Psoas muscle (tissue), 7 donors: ENCODE measurements at regions not wholly inside any gene's neighbourhood (a gene's known extent, or its start where the extent isn't known, plus 50 kb on each side); places are given as distances from the start of the nearest gene placed in this dataset.

Source experiments
- ATAC-seq, 4 donors: fragments of 200-7000 bp; cut with Tn5 transposase; one replicate each; pipeline ENCODE4 v1.9.1; 2020; ENCODE audit warnings: moderate library complexity in 3 of 4, mild to moderate bottlenecking in 2 of 4
- DNase-seq, 2 donors: peaks; one replicate each; pipeline ENCODE4 v3.0.0-alpha.2; 2020
- H3K27ac ChIP-seq: fragments of 200-600 bp; one replicate; pipeline ENCODE4 v1.8.0; 2022
- H3K27me3 ChIP-seq, 3 donors: fragments of 200-600 bp in 1 of 3; one replicate each; pipeline versions ENCODE4 v1.6.1 to v1.8.0; 2013 to 2022; ENCODE audit warnings: low read length in 2 of 3, mild to moderate bottlenecking in 2 of 3, moderate library complexity in 1 of 3; ENCODE audit not compliant: insufficient read depth in 3 of 3
- H3K36me3 ChIP-seq, 2 donors: fragments of 200-600 bp in 1 of 2; one replicate each; pipeline versions ENCODE4 v1.6.1 to v1.8.0; 2013 to 2022; ENCODE audit warnings: low read depth in 1 of 2, mild to moderate bottlenecking in 1 of 2, moderate library complexity in 1 of 2; ENCODE audit not compliant: insufficient read depth in 1 of 2
- H3K4me1 ChIP-seq: fragments of 200-600 bp; one replicate; pipeline ENCODE4 v1.8.0; 2022
- H3K4me3 ChIP-seq: fragments of 200-600 bp; one replicate; pipeline ENCODE4 v1.8.0; 2022; ENCODE audit warnings: mild to moderate bottlenecking
- H3K9me3 ChIP-seq: fragments of 200-600 bp; one replicate; pipeline ENCODE4 v1.8.0; 2022
- WGBS, 3 donors: extraction: QIAGEN DNeasy Blood & Tissue Kit; methylation state at CpG; one replicate each; pipeline versions ENCODE4 v1.1.6 to v1.1.7; 2013; 5-methylcytosine and 5-hydroxymethylcytosine counted together
- intact Hi-C, 2 donors: fragments of 100-400 bp; cut with DNase I; formaldehyde crosslinking; loops; one replicate each; pipeline versions ENCODE4 v1.11.0 to v1.14.2; 2022
- TF ChIP-seq, protein P1 (sequence below): fragments of 200-600 bp; IDR thresholded peaks from one replicate; pipeline ENCODE4 v1.8.0; 2022; ENCODE audit warnings: antibody characterized with exemption
- donor health status: healthy with polysubstance abuse.
- donor health status: DM: no; HTN: no; CAD: no; lungs with moderate emphysema.
- donor health status: Bipolar disorder and iron deficiency.
- donor health status: healthy.
- donor health status: DM: yes; HTN: yes; CAD: no.
- donor health status: DM: no; HTN: no; CAD: no.
- donor health status: DM: yes; HTN: yes; CAD: no.

- Histone ChIP-seq H3K4me1 (no peaks in the 10 kb centered on the region), H3K4me3 (no peak overlapping the region), H3K27ac (no peak overlapping the region), H3K36me3 (no peaks in the 10 kb centered on the region), H3K9me3 (no peaks in the 10 kb centered on the region), H3K27me3 (no peaks in the 10 kb centered on the region)
- intact Hi-C loops, result no loop called here
- TF ChIP-seq, protein P1, sequence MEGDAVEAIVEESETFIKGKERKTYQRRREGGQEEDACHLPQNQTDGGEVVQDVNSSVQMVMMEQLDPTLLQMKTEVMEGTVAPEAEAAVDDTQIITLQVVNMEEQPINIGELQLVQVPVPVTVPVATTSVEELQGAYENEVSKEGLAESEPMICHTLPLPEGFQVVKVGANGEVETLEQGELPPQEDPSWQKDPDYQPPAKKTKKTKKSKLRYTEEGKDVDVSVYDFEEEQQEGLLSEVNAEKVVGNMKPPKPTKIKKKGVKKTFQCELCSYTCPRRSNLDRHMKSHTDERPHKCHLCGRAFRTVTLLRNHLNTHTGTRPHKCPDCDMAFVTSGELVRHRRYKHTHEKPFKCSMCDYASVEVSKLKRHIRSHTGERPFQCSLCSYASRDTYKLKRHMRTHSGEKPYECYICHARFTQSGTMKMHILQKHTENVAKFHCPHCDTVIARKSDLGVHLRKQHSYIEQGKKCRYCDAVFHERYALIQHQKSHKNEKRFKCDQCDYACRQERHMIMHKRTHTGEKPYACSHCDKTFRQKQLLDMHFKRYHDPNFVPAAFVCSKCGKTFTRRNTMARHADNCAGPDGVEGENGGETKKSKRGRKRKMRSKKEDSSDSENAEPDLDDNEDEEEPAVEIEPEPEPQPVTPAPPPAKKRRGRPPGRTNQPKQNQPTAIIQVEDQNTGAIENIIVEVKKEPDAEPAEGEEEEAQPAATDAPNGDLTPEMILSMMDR, result no peak
- DNase-seq (no peak), ATAC-seq (no peak)
- 79 to 89% (median 87%) methylated on average over 1 of the region's 1 CpG for WGBS, 3 donors
Observed at GRCh38 chr4:137082061-137082460, 450.2 kb downstream of the PCDH18 start.

GRCh38 chr4:137076908-137077307 is 455.4 kb downstream of the PCDH18 start:
- intact Hi-C loops, result no loop called here
- TF ChIP-seq, protein P1, result no peak
- Histone ChIP-seq H3K9me3 (no peaks in the 10 kb centered on the region), H3K27ac (no peak overlapping the region), H3K4me1 (no peaks in the 10 kb centered on the region), H3K27me3 (no peaks in the 10 kb centered on the region), H3K4me3 (no peak overlapping the region), H3K36me3 (no peaks in the 10 kb centered on the region)
- ATAC-seq (no peak), DNase-seq (peak in 1 of 2 donors; percentile 24)
- WGBS, 3 donors, result 64 to 84% (median 67%) methylated on average over 3 of the region's 3 CpGs

GRCh38 chr4:137075586-137075985 is 456.7 kb downstream of the PCDH18 start:
- no peaks in the 10 kb centered on the region for H3K36me3 ChIP-seq
- no peak for ATAC-seq
- H3K27me3 ChIP-seq, result no peaks in the 10 kb centered on the region
- H3K27ac ChIP-seq, result no peak overlapping the region
- H3K4me1 ChIP-seq, result no peaks in the 10 kb centered on the region
- 76 to 81% (median 80%) methylated on average over 4 of the region's 4 CpGs for WGBS, 3 donors
- H3K9me3 ChIP-seq, result no peaks in the 10 kb centered on the region
- intact Hi-C loops, result no loop called here
- no peak overlapping the region for H3K4me3 ChIP-seq
- TF ChIP-seq, protein P1, result no peak
- no peak for DNase-seq

DNA sequence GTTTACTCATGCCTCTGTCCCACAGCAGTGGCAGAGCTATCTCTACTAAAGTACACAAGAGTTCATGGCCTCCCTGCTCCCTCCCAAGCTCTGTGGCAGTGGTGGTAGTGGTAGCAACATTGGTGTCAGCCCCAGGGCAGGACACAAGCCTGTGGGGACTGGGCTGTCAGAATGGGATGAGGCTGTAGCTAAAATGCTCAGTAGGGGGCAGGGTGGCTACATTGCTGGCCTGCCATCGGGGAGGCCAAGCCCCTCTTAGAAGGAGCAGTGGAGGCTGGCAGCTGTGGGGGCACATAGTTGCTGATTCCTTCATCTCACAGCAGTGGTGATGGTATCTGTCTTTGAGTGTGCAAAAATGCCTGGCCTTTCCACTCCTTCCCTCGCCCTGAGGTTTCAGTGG is 461.7 kb downstream of the PCDH18 start:
- no peaks in the 10 kb centered on the region for H3K27me3 ChIP-seq
- 59 to 93% (median 60%) methylated on average over 2 of the region's 2 CpGs for WGBS, 3 donors
- TF ChIP-seq, protein P1, result no peak
- ATAC-seq (no peak), DNase-seq (no peak)
- H3K36me3 ChIP-seq, result no peaks in the 10 kb centered on the region
- H3K9me3 ChIP-seq, result no peaks in the 10 kb centered on the region
- intact Hi-C loops, result no loop called here
- no peak overlapping the region for H3K4me3 ChIP-seq
- no peak overlapping the region for H3K27ac ChIP-seq
- H3K4me1 ChIP-seq, result no peaks in the 10 kb centered on the region

DNA sequence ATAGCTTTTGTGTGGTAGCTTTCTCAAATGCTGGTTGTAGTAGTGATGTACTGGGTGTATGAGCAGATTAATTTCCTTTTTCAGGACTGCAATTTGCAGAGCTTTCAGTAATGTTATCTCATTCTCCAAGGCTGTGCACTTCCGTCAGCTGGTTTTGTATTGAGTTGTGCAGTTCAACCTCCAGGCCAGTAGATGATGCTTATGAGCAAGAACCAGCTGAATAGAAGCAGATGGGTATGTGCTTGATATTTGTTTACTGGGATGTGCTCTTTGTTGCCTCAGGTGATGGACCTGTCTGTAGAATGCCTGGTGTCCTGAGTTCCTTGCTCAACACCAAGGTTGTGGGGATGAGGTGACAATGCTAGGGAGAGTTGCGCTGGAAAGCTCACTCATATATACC is 462.8 kb downstream of the PCDH18 start:
- no peak for DNase-seq
- intact Hi-C loops, result no loop called here
- ATAC-seq, result no peak
- H3K4me1 ChIP-seq, result no peaks in the 10 kb centered on the region
- no peak overlapping the region for H3K4me3 ChIP-seq
- no peaks in the 10 kb centered on the region for H3K27me3 ChIP-seq
- no peak overlapping the region for H3K27ac ChIP-seq
- H3K9me3 ChIP-seq, result no peaks in the 10 kb centered on the region
- H3K36me3 ChIP-seq, result no peaks in the 10 kb centered on the region
- WGBS, 3 donors, result 90 to 98% (median 98%) methylated on average over 2 of the region's 2 CpGs
- TF ChIP-seq, protein P1, result no peak
